ENCODE measurements at regions not wholly inside any gene's neighbourhood (a gene's known extent, or its start where the extent isn't known, plus 50 kb on each side); places are given as distances from the start of the nearest gene placed in this dataset.

GRCh38 chr4:131613086-131613823 lies 1535.8 kb upstream of the PCDH10 start:
- TF ChIP-seq, protein P1, sequence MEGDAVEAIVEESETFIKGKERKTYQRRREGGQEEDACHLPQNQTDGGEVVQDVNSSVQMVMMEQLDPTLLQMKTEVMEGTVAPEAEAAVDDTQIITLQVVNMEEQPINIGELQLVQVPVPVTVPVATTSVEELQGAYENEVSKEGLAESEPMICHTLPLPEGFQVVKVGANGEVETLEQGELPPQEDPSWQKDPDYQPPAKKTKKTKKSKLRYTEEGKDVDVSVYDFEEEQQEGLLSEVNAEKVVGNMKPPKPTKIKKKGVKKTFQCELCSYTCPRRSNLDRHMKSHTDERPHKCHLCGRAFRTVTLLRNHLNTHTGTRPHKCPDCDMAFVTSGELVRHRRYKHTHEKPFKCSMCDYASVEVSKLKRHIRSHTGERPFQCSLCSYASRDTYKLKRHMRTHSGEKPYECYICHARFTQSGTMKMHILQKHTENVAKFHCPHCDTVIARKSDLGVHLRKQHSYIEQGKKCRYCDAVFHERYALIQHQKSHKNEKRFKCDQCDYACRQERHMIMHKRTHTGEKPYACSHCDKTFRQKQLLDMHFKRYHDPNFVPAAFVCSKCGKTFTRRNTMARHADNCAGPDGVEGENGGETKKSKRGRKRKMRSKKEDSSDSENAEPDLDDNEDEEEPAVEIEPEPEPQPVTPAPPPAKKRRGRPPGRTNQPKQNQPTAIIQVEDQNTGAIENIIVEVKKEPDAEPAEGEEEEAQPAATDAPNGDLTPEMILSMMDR (IDR thresholded peaks at IDR 0.05; ENCODE audit: partially characterized antibody, unreplicated experiment) = no peak
- Mint-ChIP-seq H3K4me1 (ENCODE audit: low read depth, unreplicated experiment) (no peaks in the 10 kb centered on the region), H3K4me3 (ENCODE audit: unreplicated experiment) (no peak overlapping the region), H3K36me3 (ENCODE audit: unreplicated experiment) (no peaks in the 10 kb centered on the region), H3K27me3 (ENCODE audit: unreplicated experiment) (no peaks in the 10 kb centered on the region), H3K27ac (ENCODE audit: unreplicated experiment) (no peak overlapping the region), H3K9me3 (ENCODE audit: unreplicated experiment) (no peaks in the 10 kb centered on the region)
- DNase-seq = no peak

GRCh38 chr4:131613824-131614216 lies 1535.3 kb upstream of the PCDH10 start:
- TF ChIP-seq, protein P1 (IDR thresholded peaks at IDR 0.05; ENCODE audit: partially characterized antibody, unreplicated experiment) = no peak
- no peak for DNase-seq
- Mint-ChIP-seq H3K27me3 (ENCODE audit: unreplicated experiment) (no peaks in the 10 kb centered on the region), H3K9me3 (ENCODE audit: unreplicated experiment) (no peaks in the 10 kb centered on the region), H3K4me3 (ENCODE audit: unreplicated experiment) (no peak overlapping the region), H3K36me3 (ENCODE audit: unreplicated experiment) (no peaks in the 10 kb centered on the region), H3K27ac (ENCODE audit: unreplicated experiment) (no peak overlapping the region), H3K4me1 (ENCODE audit: low read depth, unreplicated experiment) (no peaks in the 10 kb centered on the region)

DNA sequence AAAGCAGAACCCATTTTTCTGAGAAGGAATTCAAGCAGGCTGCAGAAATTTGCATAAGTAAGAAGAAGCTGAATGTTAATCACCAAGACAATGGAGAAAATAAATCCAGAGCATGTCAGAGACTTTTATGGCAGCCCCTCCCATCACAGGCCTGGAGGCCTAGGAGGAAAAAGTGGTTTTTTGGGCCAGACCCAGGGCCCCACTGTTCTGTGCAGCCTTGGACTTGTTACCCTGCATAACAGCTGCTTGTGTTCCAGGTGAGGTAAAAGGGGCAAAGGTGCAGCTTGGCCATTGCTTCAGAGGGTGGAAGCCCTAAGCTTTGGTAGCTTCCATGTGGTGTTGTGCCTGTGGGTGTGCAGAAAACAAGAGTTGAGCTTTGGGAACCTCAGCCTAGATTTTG lies 1516.2 kb upstream of the PCDH10 start:
- no peak overlapping the region for H3K27ac Mint-ChIP-seq (ENCODE audit: unreplicated experiment)
- H3K9me3 Mint-ChIP-seq (ENCODE audit: unreplicated experiment) = peaks cover 2% of the 10 kb centered on the region
- H3K27me3 Mint-ChIP-seq (ENCODE audit: unreplicated experiment) = peaks cover 2% of the 10 kb centered on the region
- no peak for DNase-seq
- no peaks in the 10 kb centered on the region for H3K36me3 Mint-ChIP-seq (ENCODE audit: unreplicated experiment)
- no peak overlapping the region for H3K4me3 Mint-ChIP-seq (ENCODE audit: unreplicated experiment)
- no peaks in the 10 kb centered on the region for H3K4me1 Mint-ChIP-seq (ENCODE audit: low read depth, unreplicated experiment)
- TF ChIP-seq, protein P1 (IDR thresholded peaks at IDR 0.05; ENCODE audit: partially characterized antibody, unreplicated experiment) = no peak

- no peak overlapping the region for H3K27ac Mint-ChIP-seq (ENCODE audit: unreplicated experiment)
- H3K4me3 Mint-ChIP-seq (ENCODE audit: unreplicated experiment) = no peak overlapping the region
- H3K4me1 Mint-ChIP-seq (ENCODE audit: low read depth, unreplicated experiment) = no peaks in the 10 kb centered on the region
- TF ChIP-seq, protein P1 (IDR thresholded peaks at IDR 0.05; ENCODE audit: partially characterized antibody, unreplicated experiment) = no peak
- peaks cover 2% of the 10 kb centered on the region for H3K9me3 Mint-ChIP-seq (ENCODE audit: unreplicated experiment)
- H3K27me3 Mint-ChIP-seq (ENCODE audit: unreplicated experiment) = peaks cover 2% of the 10 kb centered on the region
- H3K36me3 Mint-ChIP-seq (ENCODE audit: unreplicated experiment) = no peaks in the 10 kb centered on the region
- no peak for DNase-seq
Observed at GRCh38 chr4:131635191-131635590, 1513.9 kb upstream of the PCDH10 start.

DNA sequence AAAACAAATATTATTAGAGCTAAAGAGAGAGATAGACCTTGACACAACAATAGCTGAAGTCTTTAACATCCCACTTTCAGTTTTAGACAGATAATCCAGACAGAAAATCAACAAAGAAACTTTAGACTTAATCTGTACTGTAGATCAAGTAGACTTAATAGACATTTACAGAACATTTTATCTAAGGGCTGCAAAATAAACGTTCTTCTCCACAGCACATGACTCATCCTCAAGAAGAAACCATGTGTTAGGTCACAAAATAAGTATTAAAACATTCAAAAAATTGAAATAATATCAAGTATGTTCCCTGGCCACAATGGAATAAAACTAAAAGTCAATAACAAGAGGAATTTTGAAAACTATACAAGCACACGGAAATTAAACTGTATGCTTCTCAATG lies 1510.3 kb upstream of the PCDH10 start:
- Mint-ChIP-seq H3K27me3 (ENCODE audit: unreplicated experiment) (peaks cover 4% of the 10 kb centered on the region), H3K4me1 (ENCODE audit: low read depth, unreplicated experiment) (no peaks in the 10 kb centered on the region), H3K9me3 (ENCODE audit: unreplicated experiment) (no peaks in the 10 kb centered on the region)

More for the DNA sequence above, 1510.3 kb upstream of the PCDH10 start:
- no peak overlapping the region for H3K27ac Mint-ChIP-seq (ENCODE audit: unreplicated experiment)
- TF ChIP-seq, protein P1 (IDR thresholded peaks at IDR 0.05; ENCODE audit: partially characterized antibody, unreplicated experiment) = no peak
- no peak overlapping the region for H3K4me3 Mint-ChIP-seq (ENCODE audit: unreplicated experiment)
- no peak for DNase-seq
- H3K36me3 Mint-ChIP-seq (ENCODE audit: unreplicated experiment) = no peaks in the 10 kb centered on the region

Data from glutamatergic neuron (in vitro differentiated cells).